GM21423 (cell line): ENCODE measurements at regions not wholly inside any gene's neighbourhood (a gene's known extent, or its start where the extent isn't known, plus 50 kb on each side); places are given as distances from the start of the nearest gene placed in this dataset.
"Not testable (repeated sequence)": the region's sequence is repeated elsewhere in the genome, so short reads cannot be mapped to it uniquely, and the experiment has no call there.

ENCODE experiments used
- ATAC-seq: cut with Tn5 transposase; IDR thresholded peaks from one replicate; pipeline ENCODE4 v1.9.1; 2021; ENCODE audit warnings: mild to moderate bottlenecking, moderate library complexity; ENCODE audit not compliant: unreplicated experiment

- no peak for ATAC-seq
Observed at GRCh38 chr13:34349091-34349722, 531.3 kb downstream of the RFC3 start.

DNA sequence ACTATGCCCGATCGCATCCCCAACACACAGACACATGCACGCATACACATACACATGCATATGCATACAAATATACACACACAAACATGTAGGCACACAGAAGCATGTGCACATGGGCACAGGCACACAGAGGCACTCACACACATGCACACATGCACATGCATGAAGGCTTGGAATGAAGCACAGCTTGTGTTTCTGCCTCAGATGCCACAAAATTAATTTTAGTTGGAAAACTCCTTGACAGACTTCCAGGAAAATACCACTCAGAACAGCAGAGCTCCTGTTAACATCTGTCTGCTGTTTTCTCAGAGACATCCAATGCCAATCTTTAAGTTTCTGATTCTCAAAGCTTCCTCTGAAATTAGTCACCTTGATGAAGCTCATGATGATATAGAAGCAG is 532.7 kb downstream of the RFC3 start:
- no peak for ATAC-seq

GRCh38 chr13:34351134-34351533 is 533.2 kb downstream of the RFC3 start:
- ATAC-seq = no peak

DNA sequence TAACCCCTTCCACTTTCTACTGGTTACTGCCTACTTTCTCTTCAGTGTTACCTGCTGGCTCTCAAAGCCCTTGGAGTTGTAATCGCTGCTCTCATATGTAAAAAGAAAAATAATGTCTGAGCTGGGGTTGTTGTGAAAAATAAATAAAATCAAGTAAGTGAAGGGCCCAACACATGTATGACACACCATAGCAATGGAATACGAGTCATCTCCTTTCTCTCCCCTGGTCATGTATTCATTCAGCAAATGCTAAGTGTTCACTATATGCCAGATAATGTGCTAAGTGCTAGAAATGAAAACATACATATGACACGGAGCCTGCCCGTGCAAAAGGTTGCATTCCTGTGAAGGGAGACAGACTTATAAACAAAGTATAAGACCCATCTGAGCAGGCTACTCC is 535.0 kb downstream of the RFC3 start:
- no peak for ATAC-seq

DNA sequence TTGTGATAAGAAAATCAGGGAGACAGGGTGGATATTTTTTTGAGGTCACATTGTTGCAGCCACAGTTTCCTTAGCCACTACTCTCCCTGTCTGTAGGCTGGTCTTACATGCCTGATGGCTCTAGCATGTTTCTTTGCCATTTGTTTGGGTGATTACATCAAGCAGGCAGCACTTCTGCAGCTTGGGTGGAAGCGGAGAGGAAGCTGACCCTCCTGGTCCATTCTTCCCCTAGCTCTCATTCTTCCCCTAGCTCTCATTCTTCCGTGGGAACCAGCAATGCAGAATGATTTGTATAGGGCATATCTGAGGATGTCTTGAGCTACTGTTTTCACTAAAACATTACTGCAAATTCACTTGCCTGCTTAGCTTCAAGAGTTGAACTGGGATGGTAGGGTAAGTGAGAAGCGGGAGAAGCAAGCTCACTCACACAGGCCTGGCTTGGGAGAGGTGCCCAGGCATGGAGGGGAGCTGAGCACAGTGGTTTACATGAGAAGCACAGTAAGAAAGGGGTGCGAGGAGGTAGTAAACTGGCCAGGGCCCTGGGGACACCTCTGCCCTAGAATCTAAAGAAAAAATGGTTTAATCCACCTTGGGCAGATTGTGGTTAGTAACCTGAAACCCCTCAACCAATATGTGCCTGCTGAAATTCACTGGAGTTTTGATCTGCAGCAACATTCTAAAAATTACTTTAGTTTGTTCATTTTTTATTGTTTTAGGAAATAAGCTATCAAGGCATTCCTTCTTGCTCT is 538.9 kb downstream of the RFC3 start:
- ATAC-seq = no peak

DNA sequence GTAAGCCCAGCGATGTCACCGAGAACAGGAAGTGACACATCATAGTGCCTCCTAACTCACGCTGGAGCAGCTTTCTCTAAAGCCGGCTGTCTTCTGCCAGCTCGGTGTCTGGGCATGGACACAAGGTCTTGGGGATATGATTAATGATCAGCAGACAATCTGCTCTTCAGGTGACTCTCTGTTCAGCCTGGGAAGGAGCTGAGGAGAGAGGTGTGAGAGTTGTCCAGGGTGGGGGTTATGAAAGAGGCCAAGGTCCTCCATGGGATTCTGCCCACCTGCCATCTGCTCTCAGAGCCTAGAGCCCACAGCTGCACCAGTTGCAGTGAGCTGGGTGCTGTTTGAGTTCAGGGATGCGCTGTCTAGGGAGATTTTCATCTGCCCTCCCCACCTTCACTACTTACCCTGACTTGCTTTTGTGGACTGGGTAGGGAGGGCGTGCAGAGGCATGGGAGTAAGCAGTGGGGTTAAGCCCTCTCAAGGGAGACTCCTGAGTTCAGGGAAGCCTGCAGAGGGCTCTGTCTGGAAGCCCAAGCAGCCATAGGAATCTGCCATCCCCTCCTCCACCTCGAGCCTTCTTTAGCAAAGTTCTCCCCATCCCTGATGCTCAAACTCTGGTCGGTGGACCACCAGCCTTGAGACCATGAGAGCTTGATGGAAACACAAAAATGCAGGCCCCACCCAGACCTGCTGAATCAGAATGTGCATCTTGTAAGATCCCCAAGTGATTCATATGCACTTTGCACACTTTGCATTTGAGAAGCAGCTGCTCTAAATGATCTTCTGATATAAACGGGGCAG is 539.7 kb downstream of the RFC3 start:
- ATAC-seq = no peak

- ATAC-seq = no peak
Observed at GRCh38 chr13:34358811-34359513, 541.0 kb downstream of the RFC3 start.

DNA sequence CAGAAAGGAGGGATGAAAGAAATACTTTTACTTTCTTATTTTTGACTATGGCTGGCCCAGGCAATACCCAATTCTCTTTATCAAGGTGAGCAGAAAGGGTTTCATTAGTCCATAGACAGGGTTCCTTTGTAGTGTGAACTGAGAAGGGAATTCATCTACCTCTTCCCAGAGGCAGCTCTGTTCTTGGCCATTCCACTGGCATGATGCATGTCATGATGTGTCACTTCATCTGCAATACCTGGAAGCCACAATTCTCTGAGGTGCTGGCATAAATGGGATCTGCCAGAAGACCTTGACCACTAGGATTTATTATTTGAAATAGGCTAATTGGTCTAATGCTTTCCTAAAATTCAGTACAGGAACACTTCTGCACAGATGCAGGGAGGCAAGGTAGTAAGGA is 542.8 kb downstream of the RFC3 start:
- no peak for ATAC-seq

- no peak for ATAC-seq
Observed at GRCh38 chr13:34361560-34361959, 543.6 kb downstream of the RFC3 start.

- no peak for ATAC-seq
Observed at GRCh38 chr13:34363266-34363665, 545.3 kb downstream of the RFC3 start.

DNA sequence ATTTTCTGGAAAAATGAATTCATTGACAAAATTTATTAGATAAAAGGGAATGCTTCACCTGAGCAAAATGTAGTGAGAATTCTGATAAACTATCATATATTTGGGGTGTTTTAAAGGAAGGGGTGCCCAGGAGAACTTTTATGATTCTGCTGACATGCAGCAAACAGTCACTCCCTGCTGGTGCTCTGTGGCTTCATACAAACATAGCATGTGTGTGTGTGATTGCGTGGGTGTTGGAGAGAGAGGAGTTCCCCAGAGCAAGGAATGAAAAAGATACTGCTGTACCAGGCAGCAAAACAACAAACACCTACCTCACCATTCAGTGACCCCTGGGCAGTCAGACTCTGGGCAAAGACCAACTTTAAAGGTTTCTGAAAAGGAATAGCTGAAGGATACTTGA is 546.7 kb downstream of the RFC3 start:
- no peak for ATAC-seq

GRCh38 chr13:34369931-34370330 is 552.0 kb downstream of the RFC3 start:
- ATAC-seq = no peak

- no peak for ATAC-seq
Observed at GRCh38 chr13:34371108-34371507, 553.2 kb downstream of the RFC3 start.

- ATAC-seq = no peak
Observed at GRCh38 chr13:34371645-34372395, 553.9 kb downstream of the RFC3 start.

DNA sequence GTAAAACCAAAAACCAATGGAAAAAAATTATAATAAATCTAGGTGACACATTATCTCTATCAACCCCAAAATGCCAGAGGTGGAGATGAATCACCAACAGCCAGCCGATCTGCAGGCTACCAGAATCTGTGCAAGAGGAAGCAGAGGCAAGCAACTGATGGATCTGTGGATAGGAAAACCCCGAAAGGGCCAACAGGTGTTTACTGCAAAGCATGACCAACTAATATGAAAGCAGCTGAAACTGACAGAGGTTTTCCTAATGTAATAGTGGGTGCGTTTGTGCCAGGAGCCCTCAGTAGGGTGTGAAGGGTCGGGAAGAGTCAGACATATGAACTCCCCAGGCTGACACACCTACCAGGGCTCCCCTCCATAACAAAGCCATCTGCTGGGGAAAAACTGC is 554.6 kb downstream of the RFC3 start:
- no peak for ATAC-seq

- no peak for ATAC-seq
Observed at GRCh38 chr13:34376483-34376882, 558.5 kb downstream of the RFC3 start.

- ATAC-seq = no peak
Observed at GRCh38 chr13:34381228-34381627, 560.8 kb upstream of the NBEA start.

DNA sequence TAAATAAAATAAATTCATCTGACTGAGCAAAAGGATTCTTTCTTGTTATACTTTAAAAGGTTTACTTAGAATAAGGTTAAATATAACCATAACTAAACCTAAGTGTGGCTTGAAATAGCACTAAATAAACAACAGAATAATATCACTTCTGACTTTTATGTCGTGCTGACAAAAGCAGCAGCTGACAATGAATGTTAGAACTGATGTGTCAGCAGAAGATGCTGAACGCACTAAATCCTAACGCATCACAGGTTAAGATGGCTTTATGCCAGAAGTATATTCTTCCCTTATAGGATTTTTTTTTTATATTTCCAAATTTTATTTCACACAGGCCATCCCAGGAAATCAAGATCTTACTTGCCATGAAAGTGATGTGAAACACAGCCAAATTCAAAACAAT is 558.3 kb upstream of the NBEA start:
- ATAC-seq = no peak

GRCh38 chr13:34386229-34386628 is 555.8 kb upstream of the NBEA start:
- ATAC-seq = not testable (repeated sequence)

DNA sequence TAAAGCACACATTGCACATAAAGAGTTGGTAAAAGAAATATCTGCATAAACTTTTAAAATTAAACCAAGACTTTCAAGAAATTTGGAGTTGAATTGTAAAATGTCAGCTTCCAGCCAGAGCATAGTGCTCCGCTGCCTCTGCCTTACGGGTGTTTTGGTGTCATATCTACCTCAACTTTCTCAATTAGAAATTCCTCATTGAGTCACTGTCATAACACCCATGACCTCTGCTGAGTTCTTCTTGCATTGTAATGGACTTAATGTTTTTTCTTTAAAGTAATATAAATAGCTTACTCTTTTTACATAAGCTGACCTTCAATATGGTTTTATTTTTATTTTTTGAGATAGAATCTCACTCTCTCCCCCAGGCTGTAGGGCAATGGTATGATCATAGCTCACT is 551.0 kb upstream of the NBEA start:
- ATAC-seq = no peak

- no peak for ATAC-seq
Observed at GRCh38 chr13:34401696-34402095, 540.4 kb upstream of the NBEA start.
